WI38 (cell line): ENCODE measurements at regions not wholly inside any gene's neighbourhood (a gene's known extent, or its start where the extent isn't known, plus 50 kb on each side); places are given as distances from the start of the nearest gene placed in this dataset.

Source experiments
- H3K4me3 ChIP-seq: 2 replicates; pipeline ENCODE4 v1.5.1; 2011; ENCODE audit warnings: low read depth, mild to moderate bottlenecking, control low read depth, low read length
- TF ChIP-seq, protein P1 (sequence below): IDR thresholded peaks from 2 replicates; pipeline ENCODE4 v1.5.1; 2012; ENCODE audit warnings: low read depth, mild to moderate bottlenecking, control low read depth, low read length

GRCh38 chr5:72661405-72661804 lies 154.2 kb upstream of the ZNF366 start:
- H3K4me3 ChIP-seq, result no peak overlapping the region
- TF ChIP-seq, protein P1, sequence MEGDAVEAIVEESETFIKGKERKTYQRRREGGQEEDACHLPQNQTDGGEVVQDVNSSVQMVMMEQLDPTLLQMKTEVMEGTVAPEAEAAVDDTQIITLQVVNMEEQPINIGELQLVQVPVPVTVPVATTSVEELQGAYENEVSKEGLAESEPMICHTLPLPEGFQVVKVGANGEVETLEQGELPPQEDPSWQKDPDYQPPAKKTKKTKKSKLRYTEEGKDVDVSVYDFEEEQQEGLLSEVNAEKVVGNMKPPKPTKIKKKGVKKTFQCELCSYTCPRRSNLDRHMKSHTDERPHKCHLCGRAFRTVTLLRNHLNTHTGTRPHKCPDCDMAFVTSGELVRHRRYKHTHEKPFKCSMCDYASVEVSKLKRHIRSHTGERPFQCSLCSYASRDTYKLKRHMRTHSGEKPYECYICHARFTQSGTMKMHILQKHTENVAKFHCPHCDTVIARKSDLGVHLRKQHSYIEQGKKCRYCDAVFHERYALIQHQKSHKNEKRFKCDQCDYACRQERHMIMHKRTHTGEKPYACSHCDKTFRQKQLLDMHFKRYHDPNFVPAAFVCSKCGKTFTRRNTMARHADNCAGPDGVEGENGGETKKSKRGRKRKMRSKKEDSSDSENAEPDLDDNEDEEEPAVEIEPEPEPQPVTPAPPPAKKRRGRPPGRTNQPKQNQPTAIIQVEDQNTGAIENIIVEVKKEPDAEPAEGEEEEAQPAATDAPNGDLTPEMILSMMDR, result no peak

- H3K4me3 ChIP-seq, result no peak overlapping the region
- TF ChIP-seq, protein P1, result no peak
These were observed 152.5 kb upstream of the ZNF366 start for GRCh38 chr5:72659726-72660125.

- TF ChIP-seq, protein P1, result no peak
- H3K4me3 ChIP-seq, result no peak overlapping the region
These were observed 151.7 kb upstream of the ZNF366 start for GRCh38 chr5:72658761-72659540.

GRCh38 chr5:72658161-72658560 lies 151.0 kb upstream of the ZNF366 start:
- TF ChIP-seq, protein P1, result no peak

DNA sequence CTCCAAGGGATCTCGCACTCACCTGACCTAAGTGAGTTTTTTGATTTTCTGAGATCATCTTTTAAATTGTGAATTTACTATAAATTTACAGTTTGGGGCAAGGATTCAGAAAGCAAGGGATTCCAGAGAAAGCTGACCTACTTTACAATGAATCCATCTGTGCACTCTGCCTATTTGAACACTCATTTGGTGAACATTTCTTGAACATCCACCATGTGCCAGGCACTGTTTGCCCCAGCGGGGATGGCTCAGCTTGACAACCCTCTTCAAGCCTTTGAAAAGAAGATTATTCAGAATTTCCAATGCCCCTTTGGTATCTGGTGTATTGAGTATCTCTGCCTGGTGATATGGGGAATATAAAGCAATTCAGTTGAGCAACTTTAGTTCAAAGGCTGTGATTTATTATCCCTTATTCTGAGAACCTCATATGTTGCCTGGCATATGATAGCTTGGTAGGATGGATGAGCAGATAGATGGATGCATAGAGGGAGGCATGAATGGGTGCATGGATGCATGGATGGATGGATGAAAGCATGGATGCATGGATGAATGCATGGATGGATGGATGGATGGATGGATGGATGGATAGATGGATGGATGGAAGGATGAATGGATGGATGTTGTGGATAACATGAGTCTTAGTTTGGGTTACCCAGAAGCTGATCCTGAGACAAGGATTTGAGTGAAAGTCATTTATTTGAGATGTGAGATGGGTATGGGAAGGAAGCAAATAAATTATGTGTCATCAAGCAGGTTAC lies 149.7 kb upstream of the ZNF366 start:
- H3K4me3 ChIP-seq, result no peak overlapping the region
- TF ChIP-seq, protein P1, result no peak

More at GRCh38 chr5:72658161-72658560, 151.0 kb upstream of the ZNF366 start:
- H3K4me3 ChIP-seq, result no peak overlapping the region

GRCh38 chr5:72656331-72656730 lies 149.1 kb upstream of the ZNF366 start:
- TF ChIP-seq, protein P1, result no peak

DNA sequence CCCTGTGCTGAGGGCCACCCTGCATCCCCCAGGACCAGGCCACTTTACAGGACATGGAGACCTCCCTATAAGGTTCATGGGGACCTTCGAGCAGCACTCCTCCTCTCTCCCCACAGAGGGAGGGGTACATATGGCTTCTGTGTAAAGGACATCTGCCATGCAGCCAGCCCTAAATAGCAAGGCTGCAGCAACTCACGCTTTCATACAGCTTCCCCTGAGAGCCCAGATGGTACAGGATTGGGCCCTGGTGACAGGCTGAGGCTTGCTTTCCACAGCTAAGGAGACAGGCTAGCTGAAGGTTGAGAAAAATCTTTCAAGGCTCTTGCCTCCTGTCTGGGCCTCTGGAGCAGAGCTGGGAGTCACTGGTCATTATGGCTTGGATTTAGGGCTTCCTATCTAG lies 147.0 kb upstream of the ZNF366 start:
- no peak overlapping the region for H3K4me3 ChIP-seq
- TF ChIP-seq, protein P1, result no peak

More at GRCh38 chr5:72656331-72656730, 149.1 kb upstream of the ZNF366 start:
- H3K4me3 ChIP-seq, result no peak overlapping the region
